ENCODE measurements at regions not wholly inside any gene's neighbourhood (a gene's known extent, or its start where the extent isn't known, plus 50 kb on each side); places are given as distances from the start of the nearest gene placed in this dataset.

DNA sequence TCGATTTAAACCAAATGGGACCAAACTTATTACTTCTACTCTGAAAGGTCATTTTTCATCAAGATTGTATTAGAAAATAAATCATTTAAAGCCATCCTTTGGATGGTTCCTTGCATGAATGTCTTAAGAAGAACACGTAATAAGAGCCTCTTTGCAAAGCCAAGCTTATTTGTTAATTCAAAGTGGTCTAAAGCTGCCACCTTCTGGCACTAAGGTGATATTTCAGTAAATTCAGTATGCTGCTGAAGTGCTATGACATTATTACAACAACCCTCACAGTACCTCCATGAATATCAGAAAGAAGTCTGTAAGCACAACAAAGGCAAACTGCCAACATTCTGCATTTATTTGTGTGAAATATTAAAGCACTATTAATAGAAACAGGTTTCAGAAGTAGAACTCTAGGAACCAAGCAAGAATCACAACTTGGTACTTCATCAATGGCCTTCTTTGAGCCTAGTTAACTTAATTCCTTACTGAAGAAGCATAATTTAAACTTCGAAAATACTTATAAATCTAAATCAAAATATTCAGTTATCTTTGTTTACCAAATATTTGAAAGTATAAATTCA lies 53.1 kb upstream of the TYRP1 start:
- TF ChIP-seq, protein P1, sequence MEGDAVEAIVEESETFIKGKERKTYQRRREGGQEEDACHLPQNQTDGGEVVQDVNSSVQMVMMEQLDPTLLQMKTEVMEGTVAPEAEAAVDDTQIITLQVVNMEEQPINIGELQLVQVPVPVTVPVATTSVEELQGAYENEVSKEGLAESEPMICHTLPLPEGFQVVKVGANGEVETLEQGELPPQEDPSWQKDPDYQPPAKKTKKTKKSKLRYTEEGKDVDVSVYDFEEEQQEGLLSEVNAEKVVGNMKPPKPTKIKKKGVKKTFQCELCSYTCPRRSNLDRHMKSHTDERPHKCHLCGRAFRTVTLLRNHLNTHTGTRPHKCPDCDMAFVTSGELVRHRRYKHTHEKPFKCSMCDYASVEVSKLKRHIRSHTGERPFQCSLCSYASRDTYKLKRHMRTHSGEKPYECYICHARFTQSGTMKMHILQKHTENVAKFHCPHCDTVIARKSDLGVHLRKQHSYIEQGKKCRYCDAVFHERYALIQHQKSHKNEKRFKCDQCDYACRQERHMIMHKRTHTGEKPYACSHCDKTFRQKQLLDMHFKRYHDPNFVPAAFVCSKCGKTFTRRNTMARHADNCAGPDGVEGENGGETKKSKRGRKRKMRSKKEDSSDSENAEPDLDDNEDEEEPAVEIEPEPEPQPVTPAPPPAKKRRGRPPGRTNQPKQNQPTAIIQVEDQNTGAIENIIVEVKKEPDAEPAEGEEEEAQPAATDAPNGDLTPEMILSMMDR (IDR thresholded peaks at IDR 0.05) = no peak
- TF ChIP-seq POLR2A (IDR thresholded peaks at IDR 0.05) = no peak

All from vagina (tissue), 2 donors.